DMS153 (cell line): ENCODE measurements at regions not wholly inside any gene's neighbourhood (a gene's known extent, or its start where the extent isn't known, plus 50 kb on each side); places are given as distances from the start of the nearest gene placed in this dataset.
"Not testable (repeated sequence)": the region's sequence is repeated elsewhere in the genome, so short reads cannot be mapped to it uniquely, and the experiment has no call there.

Experiments
- DNase-seq: peaks from one replicate; lab custom pipeline; 2025; lab: John Stamatoyannopoulos, UW

GRCh38 chr21:32823296-32823695 is 51.7 kb upstream of the PAXBP1 start:
- DNase-seq = not testable (repeated sequence)

DNA sequence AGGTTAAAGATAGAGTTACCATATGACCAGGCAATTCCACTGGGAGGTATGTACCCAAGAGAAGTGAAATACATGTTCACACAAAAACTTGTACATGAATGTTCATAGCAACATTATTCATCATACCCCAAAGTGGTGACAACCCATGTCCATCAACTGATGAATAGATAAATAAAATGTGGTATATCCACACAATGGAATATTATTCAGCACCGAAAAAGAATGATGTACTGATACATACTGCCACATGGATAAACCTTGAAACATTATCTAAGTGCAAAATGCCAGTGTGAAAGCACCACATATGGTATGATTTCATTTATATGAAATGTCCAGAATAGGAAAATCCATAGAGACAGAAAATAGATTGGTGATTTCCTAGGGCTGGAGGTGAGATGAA is 53.4 kb upstream of the PAXBP1 start:
- DNase-seq = no peak

GRCh38 chr21:32826329-32827167 is 55.0 kb upstream of the PAXBP1 start:
- DNase-seq = peak; percentile 64

- no peak for DNase-seq
These were observed 57.4 kb upstream of the PAXBP1 start for GRCh38 chr21:32828908-32829307.

DNA sequence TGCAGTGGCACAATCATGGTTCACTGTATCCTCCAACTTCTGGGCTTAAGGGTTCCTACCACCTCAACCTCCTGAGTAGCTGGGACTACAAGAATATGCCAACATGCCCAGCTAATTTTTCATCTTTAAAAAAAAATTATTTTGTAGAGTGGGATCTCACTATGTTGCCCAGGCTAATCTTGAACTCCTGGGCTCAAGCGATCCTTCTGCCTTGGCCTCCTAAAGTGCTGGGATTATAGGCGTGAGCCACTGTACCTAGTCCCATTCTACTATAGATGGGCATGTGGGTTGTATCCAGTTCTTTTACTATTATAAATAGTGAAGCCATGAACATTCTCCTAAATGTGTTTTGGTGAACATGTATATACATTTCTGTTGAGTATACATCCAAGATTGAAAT is 57.9 kb upstream of the PAXBP1 start:
- no peak for DNase-seq

DNA sequence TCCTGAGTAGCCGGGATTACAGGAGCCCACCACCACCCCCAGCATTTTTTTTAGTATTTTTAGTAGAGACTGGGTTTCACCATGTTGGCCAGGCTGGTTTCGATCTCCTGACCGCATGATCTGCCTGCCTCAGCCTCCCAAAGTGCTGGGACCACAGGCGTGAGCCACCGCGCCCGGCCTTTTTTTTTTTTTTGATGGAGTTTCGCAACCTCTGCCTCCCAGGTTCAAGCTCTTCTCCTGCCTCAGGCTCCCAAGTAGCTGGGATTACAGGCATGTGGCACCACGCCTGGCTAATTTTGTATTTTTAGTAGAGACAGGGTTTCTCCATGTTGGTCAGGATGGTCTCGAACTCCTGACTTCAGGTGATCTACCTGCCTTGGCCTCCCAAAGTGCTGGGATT is 60.2 kb upstream of the PAXBP1 start:
- not testable (repeated sequence) for DNase-seq

- no peak for DNase-seq
These were observed 62.8 kb upstream of the PAXBP1 start for GRCh38 chr21:32834211-32834915.

DNA sequence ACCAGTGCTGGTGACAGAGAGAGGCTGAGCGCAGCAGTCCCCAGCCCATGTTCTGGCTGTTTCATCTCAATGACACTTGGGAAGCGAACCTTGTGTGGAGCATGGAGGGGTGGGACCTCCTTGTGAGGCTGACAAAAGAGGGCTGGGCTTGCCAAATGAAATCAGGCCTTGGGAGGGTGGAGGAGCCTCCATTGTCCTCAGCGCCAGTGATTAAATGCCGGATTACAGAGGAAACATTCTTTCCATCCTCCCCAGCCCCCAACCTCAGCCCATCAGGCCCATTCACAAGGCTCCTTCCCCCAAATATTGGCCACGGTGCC is 63.3 kb upstream of the PAXBP1 start:
- no peak for DNase-seq

GRCh38 chr21:32842146-32842545 is 70.6 kb upstream of the PAXBP1 start:
- DNase-seq = no peak

GRCh38 chr21:32843561-32843960 is 72.0 kb upstream of the PAXBP1 start:
- DNase-seq = no peak

- DNase-seq = no peak
These were observed 72.5 kb upstream of the PAXBP1 start for GRCh38 chr21:32844076-32844475.

- no peak for DNase-seq
These were observed 73.3 kb upstream of the PAXBP1 start for GRCh38 chr21:32844653-32845436.

- DNase-seq = no peak
These were observed 87.1 kb upstream of the PAXBP1 start for GRCh38 chr21:32858628-32859027.

GRCh38 chr21:32860399-32860798 is 88.8 kb upstream of the PAXBP1 start:
- no peak for DNase-seq

DNA sequence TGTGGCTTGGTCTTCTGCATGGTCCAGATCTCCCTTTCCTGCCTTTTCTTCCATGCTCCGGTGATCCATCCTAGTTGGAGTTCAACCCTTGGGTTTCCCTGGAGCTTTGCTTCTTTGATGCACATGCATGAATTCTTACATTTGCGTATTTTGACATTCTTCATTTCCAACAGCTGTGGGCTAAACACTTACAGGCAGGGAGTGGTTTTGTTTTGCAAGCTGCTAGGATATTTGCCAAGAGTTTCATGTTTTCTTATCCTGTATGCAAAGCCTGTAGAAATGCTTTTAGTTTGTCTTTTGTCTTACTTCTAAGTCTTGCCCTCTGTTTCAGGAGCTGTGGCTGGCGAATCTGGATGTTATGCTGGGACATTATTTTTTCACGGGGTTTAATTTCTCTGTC is 90.3 kb upstream of the PAXBP1 start:
- DNase-seq = no peak

- DNase-seq = no peak
These were observed 96.0 kb upstream of the PAXBP1 start for GRCh38 chr21:32867597-32867996.

DNA sequence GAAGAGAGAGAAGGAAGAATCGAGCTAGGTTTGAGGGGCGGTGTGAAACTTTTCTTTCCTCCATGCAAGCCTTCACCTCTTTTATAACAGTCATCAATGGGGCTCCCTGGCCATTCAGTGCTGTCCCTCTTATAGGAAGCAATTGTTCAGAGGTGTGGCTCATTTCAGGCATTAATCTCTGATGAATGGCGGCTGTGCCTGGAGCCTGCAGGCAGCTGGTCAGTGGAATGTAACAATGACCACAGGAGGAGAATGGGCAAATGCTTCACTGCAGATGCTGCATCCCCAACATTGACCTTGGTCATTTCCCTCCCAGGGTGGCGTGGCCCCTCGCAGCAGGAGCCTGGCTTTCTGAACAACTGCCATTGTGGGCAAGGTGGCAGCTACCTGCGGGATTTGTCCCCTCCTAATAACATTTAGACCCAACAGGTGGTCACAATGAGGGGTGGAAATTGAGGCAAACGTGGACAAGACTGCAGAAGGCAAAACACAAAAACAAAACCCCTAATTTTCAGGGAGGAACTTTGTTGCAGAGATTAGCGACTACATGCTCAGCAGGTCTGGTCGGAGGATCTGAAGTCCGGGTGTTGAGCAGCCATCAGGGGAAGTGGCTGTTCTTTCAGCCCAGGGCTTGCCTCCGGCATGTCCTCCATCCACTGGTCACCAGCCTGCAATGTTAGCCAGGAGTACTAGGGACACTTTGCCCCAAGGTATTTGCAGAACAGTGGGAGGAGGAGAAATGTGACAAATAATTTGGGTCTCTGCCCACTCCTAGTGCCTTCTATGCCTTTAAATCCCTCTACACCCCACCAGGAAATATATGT is 97.3 kb upstream of the PAXBP1 start:
- DNase-seq = no peak

DNA sequence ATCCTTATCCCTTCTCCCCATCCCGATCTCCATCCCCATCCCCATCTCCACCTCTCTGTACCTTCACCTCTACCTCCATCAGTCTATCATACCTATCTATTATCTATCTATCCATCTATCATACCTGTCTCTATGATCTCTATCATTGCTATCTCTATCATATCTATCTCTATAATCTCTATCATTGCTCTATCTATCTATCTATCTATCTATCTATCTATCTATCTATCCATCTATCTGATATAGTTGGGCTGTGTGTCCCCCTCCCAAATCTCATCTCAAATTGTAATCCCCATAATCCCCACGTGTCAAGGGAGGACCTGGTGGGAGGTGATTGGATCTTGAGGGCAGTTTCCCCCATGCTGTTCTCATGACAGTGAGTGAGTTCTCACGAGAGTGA is 97.9 kb upstream of the PAXBP1 start:
- DNase-seq = no peak

DNA sequence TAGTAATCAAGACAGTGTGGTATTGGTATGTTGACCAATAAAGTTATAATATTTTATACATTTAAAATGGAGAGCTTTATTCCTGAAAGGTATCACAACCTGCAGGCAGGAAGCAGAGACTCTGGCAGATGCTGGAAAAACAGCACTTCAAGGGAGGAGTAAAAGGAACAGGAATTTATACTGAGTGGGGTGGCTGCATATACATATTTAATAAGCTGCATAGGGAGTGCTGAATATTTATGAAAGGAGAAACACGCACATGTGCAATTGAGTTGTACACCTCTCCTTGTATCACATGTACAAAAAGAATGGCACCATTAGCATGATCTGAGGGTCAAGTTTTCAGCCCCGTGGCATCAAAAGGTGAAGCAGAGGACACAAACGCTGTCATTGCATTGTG is 104.9 kb upstream of the PAXBP1 start:
- no peak for DNase-seq

- DNase-seq = not testable (repeated sequence)
These were observed 106.3 kb upstream of the PAXBP1 start for GRCh38 chr21:32877888-32878287.

DNA sequence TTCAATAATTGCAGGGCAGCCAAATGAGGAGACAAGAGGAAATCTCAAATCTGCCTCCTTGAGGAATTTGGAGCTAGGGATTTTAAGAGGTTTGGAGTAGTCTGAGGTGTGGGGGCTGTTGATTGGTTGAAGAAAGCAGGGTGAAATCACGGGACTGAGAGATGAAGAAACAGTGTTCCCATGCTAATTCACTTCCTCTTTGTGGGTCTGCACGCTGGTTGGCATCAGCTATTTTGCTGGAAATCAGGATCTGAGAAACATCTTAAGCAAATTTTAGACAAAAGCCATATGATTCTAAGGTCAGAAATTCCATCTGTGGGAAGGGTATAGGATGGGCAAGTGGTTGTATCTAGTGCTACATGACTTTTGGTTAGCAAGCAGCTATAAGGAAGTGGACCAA is 107.1 kb upstream of the PAXBP1 start:
- no peak for DNase-seq

DNA sequence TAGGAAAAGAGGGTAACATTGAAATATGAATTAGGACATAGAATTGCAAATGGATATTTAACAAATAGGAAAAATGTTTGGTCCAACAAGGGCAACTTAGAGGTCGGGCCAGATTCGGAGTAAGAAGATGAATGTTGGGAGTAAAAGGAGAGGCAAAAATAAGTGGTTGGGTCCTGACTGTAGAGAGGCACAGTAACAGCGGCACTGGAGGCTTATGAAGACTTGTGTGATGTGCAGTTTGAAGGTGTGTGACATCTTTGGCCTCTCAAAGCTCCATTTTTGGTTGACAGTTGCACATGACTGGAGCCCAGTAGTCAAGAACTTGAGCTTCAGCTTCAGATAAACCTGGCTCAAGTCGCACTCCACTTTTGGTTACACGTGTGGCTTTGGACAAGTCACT is 109.9 kb upstream of the PAXBP1 start:
- DNase-seq = no peak
